GM12878 (cell line): ENCODE measurements at regions not wholly inside any gene's neighbourhood (a gene's known extent, or its start where the extent isn't known, plus 50 kb on each side); places are given as distances from the start of the nearest gene placed in this dataset.

Experiments used
- ATAC-seq: fragments of 200-7000 bp; cut with Tn5 transposase; 3 replicates; pipeline ENCODE4 v1.9.1; 2020; ENCODE audit warnings: mild to moderate bottlenecking, moderate library complexity
- BruUV-seq: library from RNA; stranded (reverse); fragments of 400-500 nt; replicated peaks from 2 replicates; lab custom pipeline; 2021; lab: Mats Ljungman, UMichigan
- CTCF ChIA-PET: fragments of 300-600 bp; sonication (Branson Sonifier 250); formaldehyde crosslinking; extraction: SDS; loops from one replicate; lab custom pipeline; 2021; ENCODE audit warnings: inconsistent platforms; lab: Yijun Ruan, JAX
- POLR2A ChIA-PET: fragments of 350-600 bp; formaldehyde crosslinking; extraction: SDS; loops from one replicate; lab custom pipeline; 2021; ENCODE audit warnings: inconsistent platforms; lab: Charles Lee
- RAD21 ChIA-PET: fragments of 300-600 bp; sonication (Branson Sonifier 250); formaldehyde crosslinking; loops from one replicate; lab custom pipeline; 2023; ENCODE audit warnings: antibody characterized with exemption; ENCODE audit not compliant: unreplicated experiment; lab: Charles Lee
- SMC1A ChIA-PET: fragments of 300-600 bp; sonication (Branson Sonifier 250); formaldehyde crosslinking; loops from one replicate; lab custom pipeline; 2023; ENCODE audit not compliant: unreplicated experiment, uncharacterized antibody; lab: Charles Lee
- DNase-seq: peaks from one replicate; pipeline ENCODE4 v3.0.0-alpha.2; 2011; ENCODE audit warnings: low read depth, low spot score
- FAIRE-seq: peaks from 3 replicates; lab custom pipeline; 2011; peaks lifted over from hg19 to GRCh38; lab: Jason Lieb, UNC
- H2AFZ ChIP-seq: 2 replicates; pipeline ENCODE4 v1.6.0; 2011; ENCODE audit warnings: low read depth, low read length, control low read depth; ENCODE audit not compliant: control insufficient read depth
- H3K27ac ChIP-seq: 2 replicates; pipeline ENCODE4 v1.5.1; 2011; ENCODE audit warnings: control low read depth; ENCODE audit not compliant: control insufficient read depth, insufficient read depth
- H3K27me3 ChIP-seq, 2 experiments: replicated peaks in 1 of 2; 2 replicates each; pipeline versions ENCODE4 v1.6.0 to v1.6.1; 2011; ENCODE audit warnings: low read length in 1 of 2; ENCODE audit not compliant: control insufficient read depth in 2 of 2, insufficient read depth in 2 of 2
- H3K36me3 ChIP-seq, 2 experiments: 2 replicates each; pipeline ENCODE4 v1.5.1; 2011; ENCODE audit warnings: low read length in 1 of 2; ENCODE audit not compliant: control insufficient read depth in 2 of 2, insufficient read depth in 2 of 2
- H3K4me1 ChIP-seq: 2 replicates; pipeline ENCODE4 v1.6.1; 2011; ENCODE audit warnings: mild to moderate bottlenecking, low read length, moderate library complexity, mixed read lengths; ENCODE audit not compliant: control insufficient read depth, insufficient read depth
- H3K4me2 ChIP-seq: 2 replicates; pipeline ENCODE4 v1.6.0; 2011; ENCODE audit warnings: control low read depth; ENCODE audit not compliant: control insufficient read depth, insufficient read depth
- H3K4me3 ChIP-seq: fragments of 200-600 bp; sonication (generic); 2 replicates; pipeline ENCODE4 v1.5.1; 2016
- H3K79me2 ChIP-seq: 2 replicates; pipeline ENCODE4 v1.6.0; 2011; ENCODE audit warnings: low read length; ENCODE audit not compliant: control insufficient read depth, insufficient read depth
- H3K9ac ChIP-seq: 2 replicates; pipeline ENCODE4 v1.8.0; 2011; ENCODE audit warnings: low read length, control low read depth, mixed read lengths; ENCODE audit not compliant: control insufficient read depth, insufficient read depth
- H3K9me3 ChIP-seq: replicated peaks from 3 replicates; pipeline ENCODE4 v1.5.1; 2011; ENCODE audit warnings: mild to moderate bottlenecking, low read length; ENCODE audit not compliant: control insufficient read depth, insufficient read depth
- H4K20me1 ChIP-seq: 2 replicates; pipeline ENCODE4 v1.6.0; 2011; ENCODE audit not compliant: control insufficient read depth, insufficient read depth
- EZH2 ChIP-seq: IDR thresholded peaks from 2 replicates; pipeline ENCODE4 v1.6.1; 2012; ENCODE audit warnings: low read depth, mild to moderate bottlenecking, control low read depth, inconsistent platforms, low read length, borderline replicate concordance; ENCODE audit not compliant: control insufficient read depth
- LARP7 ChIP-seq: fragments of 450-650 bp; IDR thresholded peaks from 2 replicates; pipeline ENCODE4 v1.6.1; 2017; ENCODE audit warnings: mild to moderate bottlenecking
- NFYA ChIP-seq: IDR thresholded peaks from 2 replicates; pipeline ENCODE4 v1.6.1; 2011; ENCODE audit warnings: low read depth, mild to moderate bottlenecking, low read length, improper control_type of control experiment, borderline replicate concordance
- SIX5 ChIP-seq: IDR thresholded peaks from 2 replicates; pipeline ENCODE4 v1.6.1; 2011; ENCODE audit warnings: mild to moderate bottlenecking, low read depth, low read length, moderate library complexity; ENCODE audit not compliant: severe bottlenecking
- YY1 ChIP-seq: IDR thresholded peaks from 2 replicates; pipeline ENCODE4 v1.6.1; 2011; ENCODE audit warnings: low read depth, mild to moderate bottlenecking, low read length
- WGBS: methylation state at CpG from one replicate; pipeline ENCODE4 v1.1.6; 2016; ENCODE audit warnings: low lambda C conversion rate; ENCODE audit not compliant: insufficient replicate concordance, insufficient coverage; ENCODE audit errors: missing lambda C conversion rate; 5-methylcytosine and 5-hydroxymethylcytosine counted together
- in situ Hi-C: fragments of 300-500 bp; cut with MboI; formaldehyde crosslinking; loops from 9 replicates; pipeline ENCODE4 v1.14.3; 2018; ENCODE audit warnings: mixed read lengths
- intact Hi-C: fragments of 100-400 bp; cut with micrococcal nuclease; formaldehyde crosslinking; loops from one replicate; pipeline ENCODE4 v1.14.2; 2022; ENCODE audit not compliant: unreplicated experiment
- TF ChIP-seq, protein P1 (sequence below): fragments of 450-650 bp; IDR thresholded peaks from 2 replicates; pipeline ENCODE4 v1.6.1; 2017; ENCODE audit warnings: borderline replicate concordance
- TF ChIP-seq, protein P2 (sequence below): IDR thresholded peaks from 2 replicates; pipeline ENCODE4 v1.6.1; 2012; ENCODE audit warnings: improper control_type of control experiment, low read depth, low read length; ENCODE audit not compliant: insufficient replicate concordance
- TF ChIP-seq, protein P3 (sequence below): fragments of 450-650 bp; IDR thresholded peaks from 2 replicates; pipeline ENCODE4 v1.6.1; 2018; ENCODE audit warnings: mild to moderate bottlenecking, low read depth, moderate library complexity; ENCODE audit not compliant: partially characterized antibody
- TF ChIP-seq, protein P4 (sequence below): fragments of 450-650 bp; IDR thresholded peaks from 2 replicates; pipeline ENCODE4 v1.6.1; 2017; ENCODE audit warnings: mild to moderate bottlenecking, low read depth, inconsistent platforms; ENCODE audit not compliant: poor library complexity, severe bottlenecking
- TF ChIP-seq, protein P5 (sequence below): IDR thresholded peaks from 2 replicates; pipeline ENCODE4 v1.6.1; 2011; ENCODE audit warnings: low read depth, low read length, improper control_type of control experiment, borderline replicate concordance

DNA sequence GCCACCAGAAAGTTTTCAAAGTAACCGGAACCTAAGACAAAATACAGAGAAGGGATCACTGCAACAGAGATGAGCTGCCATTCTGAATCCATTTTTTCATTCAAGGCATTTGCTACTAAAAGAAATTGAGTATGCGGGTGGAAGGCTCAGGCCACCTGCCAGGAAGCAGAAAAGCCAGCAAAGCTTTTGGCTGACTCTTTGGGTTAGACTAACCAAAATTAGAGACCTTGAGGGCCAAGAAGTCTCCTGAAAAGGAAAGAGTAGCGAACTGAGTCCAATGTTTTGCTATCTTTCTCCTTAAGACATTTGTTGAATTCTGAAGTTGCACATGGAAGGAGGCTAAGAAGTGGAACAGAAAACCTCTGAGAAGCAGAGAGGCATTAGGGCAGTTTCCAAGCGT, 79.0 kb downstream of the FAS start:
- H3K79me2 ChIP-seq: no peaks in the 10 kb centered on the region

More for the DNA sequence above, 79.0 kb downstream of the FAS start:
- ChIA-PET POLR2A (no interaction called here), RAD21 (no interaction called here), SMC1A (interaction anchor here (1.0 to 2.3 kb wide), 5 partner anchors 13 to 137 kb away, joined by 3 to 6 read pairs (median 5); no protein-coding TSS in a partner anchor), CTCF (interaction anchor here (0.5 to 1.7 kb wide), 3 partner anchors 39 to 135 kb away, joined by 3 to 7 read pairs (median 4); no protein-coding TSS in a partner anchor)
- ATAC-seq (no peak), FAIRE-seq (no peak), DNase-seq (no peak)
- no TSS peak for BruUV-seq
- Histone ChIP-seq H3K9ac (no peak overlapping the region), H3K36me3 (no peaks in the 10 kb centered on the region), H3K4me1 (no peaks in the 10 kb centered on the region), H3K4me2 (no peak overlapping the region), H3K27me3 (no peaks in the 10 kb centered on the region), H4K20me1 (no peaks in the 10 kb centered on the region), H3K4me3 (no peak overlapping the region), H2AFZ (no peak overlapping the region), H3K27ac (no peak overlapping the region), H3K9me3 (no peaks in the 10 kb centered on the region)
- intact Hi-C loops: no loop called here
- in situ Hi-C loops: no loop called here
- 82% methylated on average over 4 of the region's 4 CpGs for WGBS
- TF ChIP-seq, protein P1, sequence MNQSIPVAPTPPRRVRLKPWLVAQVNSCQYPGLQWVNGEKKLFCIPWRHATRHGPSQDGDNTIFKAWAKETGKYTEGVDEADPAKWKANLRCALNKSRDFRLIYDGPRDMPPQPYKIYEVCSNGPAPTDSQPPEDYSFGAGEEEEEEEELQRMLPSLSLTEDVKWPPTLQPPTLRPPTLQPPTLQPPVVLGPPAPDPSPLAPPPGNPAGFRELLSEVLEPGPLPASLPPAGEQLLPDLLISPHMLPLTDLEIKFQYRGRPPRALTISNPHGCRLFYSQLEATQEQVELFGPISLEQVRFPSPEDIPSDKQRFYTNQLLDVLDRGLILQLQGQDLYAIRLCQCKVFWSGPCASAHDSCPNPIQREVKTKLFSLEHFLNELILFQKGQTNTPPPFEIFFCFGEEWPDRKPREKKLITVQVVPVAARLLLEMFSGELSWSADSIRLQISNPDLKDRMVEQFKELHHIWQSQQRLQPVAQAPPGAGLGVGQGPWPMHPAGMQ: no peak
- TF ChIP-seq NFYA: no peak
- TF ChIP-seq, protein P2, sequence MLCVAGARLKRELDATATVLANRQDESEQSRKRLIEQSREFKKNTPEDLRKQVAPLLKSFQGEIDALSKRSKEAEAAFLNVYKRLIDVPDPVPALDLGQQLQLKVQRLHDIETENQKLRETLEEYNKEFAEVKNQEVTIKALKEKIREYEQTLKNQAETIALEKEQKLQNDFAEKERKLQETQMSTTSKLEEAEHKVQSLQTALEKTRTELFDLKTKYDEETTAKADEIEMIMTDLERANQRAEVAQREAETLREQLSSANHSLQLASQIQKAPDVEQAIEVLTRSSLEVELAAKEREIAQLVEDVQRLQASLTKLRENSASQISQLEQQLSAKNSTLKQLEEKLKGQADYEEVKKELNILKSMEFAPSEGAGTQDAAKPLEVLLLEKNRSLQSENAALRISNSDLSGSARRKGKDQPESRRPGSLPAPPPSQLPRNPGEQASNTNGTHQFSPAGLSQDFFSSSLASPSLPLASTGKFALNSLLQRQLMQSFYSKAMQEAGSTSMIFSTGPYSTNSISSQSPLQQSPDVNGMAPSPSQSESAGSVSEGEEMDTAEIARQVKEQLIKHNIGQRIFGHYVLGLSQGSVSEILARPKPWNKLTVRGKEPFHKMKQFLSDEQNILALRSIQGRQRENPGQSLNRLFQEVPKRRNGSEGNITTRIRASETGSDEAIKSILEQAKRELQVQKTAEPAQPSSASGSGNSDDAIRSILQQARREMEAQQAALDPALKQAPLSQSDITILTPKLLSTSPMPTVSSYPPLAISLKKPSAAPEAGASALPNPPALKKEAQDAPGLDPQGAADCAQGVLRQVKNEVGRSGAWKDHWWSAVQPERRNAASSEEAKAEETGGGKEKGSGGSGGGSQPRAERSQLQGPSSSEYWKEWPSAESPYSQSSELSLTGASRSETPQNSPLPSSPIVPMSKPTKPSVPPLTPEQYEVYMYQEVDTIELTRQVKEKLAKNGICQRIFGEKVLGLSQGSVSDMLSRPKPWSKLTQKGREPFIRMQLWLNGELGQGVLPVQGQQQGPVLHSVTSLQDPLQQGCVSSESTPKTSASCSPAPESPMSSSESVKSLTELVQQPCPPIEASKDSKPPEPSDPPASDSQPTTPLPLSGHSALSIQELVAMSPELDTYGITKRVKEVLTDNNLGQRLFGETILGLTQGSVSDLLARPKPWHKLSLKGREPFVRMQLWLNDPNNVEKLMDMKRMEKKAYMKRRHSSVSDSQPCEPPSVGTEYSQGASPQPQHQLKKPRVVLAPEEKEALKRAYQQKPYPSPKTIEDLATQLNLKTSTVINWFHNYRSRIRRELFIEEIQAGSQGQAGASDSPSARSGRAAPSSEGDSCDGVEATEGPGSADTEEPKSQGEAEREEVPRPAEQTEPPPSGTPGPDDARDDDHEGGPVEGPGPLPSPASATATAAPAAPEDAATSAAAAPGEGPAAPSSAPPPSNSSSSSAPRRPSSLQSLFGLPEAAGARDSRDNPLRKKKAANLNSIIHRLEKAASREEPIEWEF: no peak
- TF ChIP-seq, protein P3, sequence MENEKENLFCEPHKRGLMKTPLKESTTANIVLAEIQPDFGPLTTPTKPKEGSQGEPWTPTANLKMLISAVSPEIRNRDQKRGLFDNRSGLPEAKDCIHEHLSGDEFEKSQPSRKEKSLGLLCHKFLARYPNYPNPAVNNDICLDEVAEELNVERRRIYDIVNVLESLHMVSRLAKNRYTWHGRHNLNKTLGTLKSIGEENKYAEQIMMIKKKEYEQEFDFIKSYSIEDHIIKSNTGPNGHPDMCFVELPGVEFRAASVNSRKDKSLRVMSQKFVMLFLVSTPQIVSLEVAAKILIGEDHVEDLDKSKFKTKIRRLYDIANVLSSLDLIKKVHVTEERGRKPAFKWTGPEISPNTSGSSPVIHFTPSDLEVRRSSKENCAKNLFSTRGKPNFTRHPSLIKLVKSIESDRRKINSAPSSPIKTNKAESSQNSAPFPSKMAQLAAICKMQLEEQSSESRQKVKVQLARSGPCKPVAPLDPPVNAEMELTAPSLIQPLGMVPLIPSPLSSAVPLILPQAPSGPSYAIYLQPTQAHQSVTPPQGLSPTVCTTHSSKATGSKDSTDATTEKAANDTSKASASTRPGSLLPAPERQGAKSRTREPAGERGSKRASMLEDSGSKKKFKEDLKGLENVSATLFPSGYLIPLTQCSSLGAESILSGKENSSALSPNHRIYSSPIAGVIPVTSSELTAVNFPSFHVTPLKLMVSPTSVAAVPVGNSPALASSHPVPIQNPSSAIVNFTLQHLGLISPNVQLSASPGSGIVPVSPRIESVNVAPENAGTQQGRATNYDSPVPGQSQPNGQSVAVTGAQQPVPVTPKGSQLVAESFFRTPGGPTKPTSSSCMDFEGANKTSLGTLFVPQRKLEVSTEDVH: no peak
- TF ChIP-seq EZH2: no peak
- TF ChIP-seq YY1: no peak
- TF ChIP-seq SIX5: no peak
- TF ChIP-seq, protein P4, sequence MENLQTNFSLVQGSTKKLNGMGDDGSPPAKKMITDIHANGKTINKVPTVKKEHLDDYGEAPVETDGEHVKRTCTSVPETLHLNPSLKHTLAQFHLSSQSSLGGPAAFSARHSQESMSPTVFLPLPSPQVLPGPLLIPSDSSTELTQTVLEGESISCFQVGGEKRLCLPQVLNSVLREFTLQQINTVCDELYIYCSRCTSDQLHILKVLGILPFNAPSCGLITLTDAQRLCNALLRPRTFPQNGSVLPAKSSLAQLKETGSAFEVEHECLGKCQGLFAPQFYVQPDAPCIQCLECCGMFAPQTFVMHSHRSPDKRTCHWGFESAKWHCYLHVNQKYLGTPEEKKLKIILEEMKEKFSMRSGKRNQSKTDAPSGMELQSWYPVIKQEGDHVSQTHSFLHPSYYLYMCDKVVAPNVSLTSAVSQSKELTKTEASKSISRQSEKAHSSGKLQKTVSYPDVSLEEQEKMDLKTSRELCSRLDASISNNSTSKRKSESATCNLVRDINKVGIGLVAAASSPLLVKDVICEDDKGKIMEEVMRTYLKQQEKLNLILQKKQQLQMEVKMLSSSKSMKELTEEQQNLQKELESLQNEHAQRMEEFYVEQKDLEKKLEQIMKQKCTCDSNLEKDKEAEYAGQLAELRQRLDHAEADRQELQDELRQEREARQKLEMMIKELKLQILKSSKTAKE: no peak
- TF ChIP-seq LARP7: no peak
- TF ChIP-seq, protein P5, sequence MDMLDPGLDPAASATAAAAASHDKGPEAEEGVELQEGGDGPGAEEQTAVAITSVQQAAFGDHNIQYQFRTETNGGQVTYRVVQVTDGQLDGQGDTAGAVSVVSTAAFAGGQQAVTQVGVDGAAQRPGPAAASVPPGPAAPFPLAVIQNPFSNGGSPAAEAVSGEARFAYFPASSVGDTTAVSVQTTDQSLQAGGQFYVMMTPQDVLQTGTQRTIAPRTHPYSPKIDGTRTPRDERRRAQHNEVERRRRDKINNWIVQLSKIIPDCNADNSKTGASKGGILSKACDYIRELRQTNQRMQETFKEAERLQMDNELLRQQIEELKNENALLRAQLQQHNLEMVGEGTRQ: no peak
